Breast epithelium (tissue), 4 donors: ENCODE measurements at regions not wholly inside any gene's neighbourhood (a gene's known extent, or its start where the extent isn't known, plus 50 kb on each side); places are given as distances from the start of the nearest gene placed in this dataset.

Source experiments
- DNase-seq, 2 donors: peaks; one replicate each; pipeline ENCODE4 v3.0.0-alpha.2; 2019; ENCODE audit warnings: low spot score in 2 of 2
- H3K27ac ChIP-seq, 2 donors: fragments of 200-600 bp; sonication (generic) in 1 of 2; one replicate each; pipeline ENCODE4 v1.5.1; 2016 to 2019; ENCODE audit warnings: mild to moderate bottlenecking in 1 of 2
- H3K27me3 ChIP-seq, 2 donors: fragments of 200-600 bp; sonication (generic) in 1 of 2; one replicate each; pipeline versions ENCODE4 v1.5.1 to v1.6.0; 2017 to 2019; ENCODE audit warnings: control low read depth in 1 of 2, mild to moderate bottlenecking in 1 of 2
- H3K36me3 ChIP-seq: fragments of 200-600 bp; one replicate; pipeline ENCODE4 v1.5.1; 2019
- H3K4me1 ChIP-seq, 2 donors: fragments of 200-600 bp; sonication (generic); one replicate each; pipeline ENCODE4 v1.5.1; 2016 to 2019; ENCODE audit warnings: control low read depth in 1 of 2
- H3K4me3 ChIP-seq, 3 donors: fragments of 200-600 bp; sonication (generic); 1 replicate in 2 of 3; 2 replicates in 1 of 3; pipeline ENCODE4 v1.5.1; 2016 to 2019; ENCODE audit warnings: mild to moderate bottlenecking in 3 of 3, moderate library complexity in 2 of 3
- H3K9me3 ChIP-seq, 2 donors: fragments of 200-600 bp; sonication (generic) in 1 of 2; one replicate each; pipeline ENCODE4 v1.5.1; 2016 to 2019; ENCODE audit warnings: control low read depth in 1 of 2
- CTCF ChIP-seq, 3 donors: fragments of 450-650 bp; IDR thresholded peaks; one replicate each; pipeline ENCODE4 v1.5.1; 2016 to 2017; ENCODE audit warnings: antibody characterized with exemption in 3 of 3, mild to moderate bottlenecking in 3 of 3, moderate library complexity in 3 of 3
- POLR2A ChIP-seq: fragments of 450-650 bp; IDR thresholded peaks from one replicate; pipeline ENCODE4 v1.6.1; 2016; ENCODE audit warnings: antibody characterized with exemption, mild to moderate bottlenecking, moderate library complexity
- POLR2AphosphoS5 ChIP-seq, 3 donors: sonication (generic); formaldehyde crosslinking; IDR thresholded peaks; one replicate each; pipeline ENCODE4 v1.6.1; 2017; ENCODE audit warnings: antibody characterized with exemption in 3 of 3
- intact Hi-C: fragments of 100-400 bp; cut with DNase I; formaldehyde crosslinking; loops from one replicate; pipeline ENCODE4 v1.15.1; 2023; ENCODE audit warnings: low total_unique reads

- no peaks in the 10 kb centered on the region for H3K4me1 ChIP-seq
- no peak overlapping the region for H3K4me3 ChIP-seq
- TF ChIP-seq POLR2AphosphoS5 (IDR thresholded peaks at IDR 0.05) (no peak), POLR2A (no peak), CTCF (IDR thresholded peaks at IDR 0.05) (no peak)
- H3K36me3 ChIP-seq: no peaks in the 10 kb centered on the region
- DNase-seq: no peak
- H3K27me3 ChIP-seq: no peaks in the 10 kb centered on the region
- intact Hi-C loops: no loop called here
- no peak overlapping the region for H3K27ac ChIP-seq
- no peaks in the 10 kb centered on the region for H3K9me3 ChIP-seq
These were observed 1277.6 kb downstream of the ZPLD1 start for GRCh38 chr3:103712320-103713008.

GRCh38 chr3:103729547-103729946 lies 1294.7 kb downstream of the ZPLD1 start:
- H3K36me3 ChIP-seq: no peaks in the 10 kb centered on the region
- no peaks in the 10 kb centered on the region for H3K27me3 ChIP-seq
- H3K9me3 ChIP-seq: no peaks in the 10 kb centered on the region
- TF ChIP-seq CTCF (IDR thresholded peaks at IDR 0.05): no peak
- no peak for TF ChIP-seq POLR2A
- TF ChIP-seq POLR2AphosphoS5 (IDR thresholded peaks at IDR 0.05): no peak
- no peak overlapping the region for H3K27ac ChIP-seq
- DNase-seq: no peak
- H3K4me3 ChIP-seq: no peak overlapping the region
- H3K4me1 ChIP-seq: no peaks in the 10 kb centered on the region
- intact Hi-C loops: no loop called here

- intact Hi-C loops: no loop called here
- H3K36me3 ChIP-seq: no peaks in the 10 kb centered on the region
- TF ChIP-seq CTCF (IDR thresholded peaks at IDR 0.05): no peak
- no peak for TF ChIP-seq POLR2AphosphoS5 (IDR thresholded peaks at IDR 0.05)
- TF ChIP-seq POLR2A: no peak
- H3K9me3 ChIP-seq: no peaks in the 10 kb centered on the region
- H3K27ac ChIP-seq: no peak overlapping the region
- no peak overlapping the region for H3K4me3 ChIP-seq
- H3K27me3 ChIP-seq: no peaks in the 10 kb centered on the region
- no peak for DNase-seq
- H3K4me1 ChIP-seq: no peaks in the 10 kb centered on the region
These were observed 1295.9 kb downstream of the ZPLD1 start for GRCh38 chr3:103730744-103731143.

GRCh38 chr3:103752986-103753385 lies 1318.2 kb downstream of the ZPLD1 start:
- TF ChIP-seq POLR2A: no peak
- no peak for TF ChIP-seq POLR2AphosphoS5 (IDR thresholded peaks at IDR 0.05)
- no peak for TF ChIP-seq CTCF (IDR thresholded peaks at IDR 0.05)
- no peak for DNase-seq
- intact Hi-C loops: no loop called here
- Histone ChIP-seq H3K27me3 (no peaks in the 10 kb centered on the region), H3K9me3 (no peaks in the 10 kb centered on the region), H3K27ac (no peak overlapping the region), H3K4me1 (no peaks in the 10 kb centered on the region), H3K36me3 (no peaks in the 10 kb centered on the region), H3K4me3 (no peak overlapping the region)

GRCh38 chr3:103767635-103768034 lies 1332.8 kb downstream of the ZPLD1 start:
- Histone ChIP-seq H3K9me3 (peaks cover 0 to 11% of the 10 kb centered on the region in 2 donors), H3K4me3 (no peak overlapping the region), H3K27me3 (no peaks in the 10 kb centered on the region), H3K36me3 (no peaks in the 10 kb centered on the region), H3K4me1 (no peaks in the 10 kb centered on the region), H3K27ac (no peak overlapping the region)
- no peak for DNase-seq
- intact Hi-C loops: no loop called here
- TF ChIP-seq POLR2AphosphoS5 (IDR thresholded peaks at IDR 0.05) (no peak), POLR2A (no peak), CTCF (IDR thresholded peaks at IDR 0.05) (no peak)
